Posterior vena cava (tissue), 2 donors: ENCODE measurements at regions not wholly inside any gene's neighbourhood (a gene's known extent, or its start where the extent isn't known, plus 50 kb on each side); places are given as distances from the start of the nearest gene placed in this dataset.
A peak's percentile ranks its signal among the peaks of the same experiment; 100 is the strongest.
"Not testable (repeated sequence)": the region's sequence is repeated elsewhere in the genome, so short reads cannot be mapped to it uniquely, and the experiment has no call there.

ENCODE experiments used
- DNase-seq: peaks from one replicate; pipeline ENCODE4 v3.0.0-alpha.2; 2020; ENCODE audit warnings: low spot score
- intact Hi-C, 2 donors: fragments of 100-400 bp; cut with DNase I; formaldehyde crosslinking; loops; one replicate each; pipeline versions ENCODE4 v1.14.1 to v1.14.2; 2022 to 2023
- donor health status: DM: yes; HTN: yes; CAD: no.
- donor health status: DM: yes; HTN: yes; CAD: no.

GRCh38 chr10:78220781-78221180, 187.1 kb downstream of the RPS24 start:
- DNase-seq, result no peak
- intact Hi-C loops, result no loop called here

GRCh38 chr10:78222096-78222790, 188.6 kb downstream of the RPS24 start:
- DNase-seq, result peak; percentile 74
- intact Hi-C loops, result no loop called here

GRCh38 chr10:78223088-78223487, 189.4 kb downstream of the RPS24 start:
- intact Hi-C loops, result no loop called here
- peak; percentile 35 for DNase-seq

- no peak for DNase-seq
- intact Hi-C loops, result no loop called here
Measured at GRCh38 chr10:78224602-78225001, 190.9 kb downstream of the RPS24 start.

- DNase-seq, result peak; percentile 59
- intact Hi-C loops, result no loop called here
Measured at GRCh38 chr10:78225594-78225993, 191.9 kb downstream of the RPS24 start.

GRCh38 chr10:78229489-78229888, 195.8 kb downstream of the RPS24 start:
- intact Hi-C loops, result no loop called here
- peak; percentile 37 for DNase-seq

- DNase-seq, result no peak
- intact Hi-C loops, result no loop called here
Measured at GRCh38 chr10:78229950-78230675, 196.4 kb downstream of the RPS24 start.

GRCh38 chr10:78231327-78231726, 197.7 kb downstream of the RPS24 start:
- intact Hi-C loops, result no loop called here
- no peak for DNase-seq

- DNase-seq, result peak; percentile 73
- intact Hi-C loops, result no loop called here
Measured at GRCh38 chr10:78231939-78232338, 198.3 kb downstream of the RPS24 start.

- intact Hi-C loops, result no loop called here
- DNase-seq, result peak; percentile 36
Measured at GRCh38 chr10:78236416-78237015, 202.9 kb downstream of the RPS24 start.

GRCh38 chr10:78237951-78238350, 204.3 kb downstream of the RPS24 start:
- DNase-seq, result peak; percentile 20
- intact Hi-C loops, result not testable (repeated sequence)

GRCh38 chr10:78247266-78247665, 213.6 kb downstream of the RPS24 start:
- no peak for DNase-seq
- intact Hi-C loops, result no loop called here

GRCh38 chr10:78247821-78248220, 214.2 kb downstream of the RPS24 start:
- intact Hi-C loops, result no loop called here
- DNase-seq, result no peak

GRCh38 chr10:78248651-78249464, 215.2 kb downstream of the RPS24 start:
- DNase-seq, result no peak
- intact Hi-C loops, result no loop called here

- intact Hi-C loops, result no loop called here
Measured at GRCh38 chr10:78249690-78250089, 216.0 kb downstream of the RPS24 start.

GRCh38 chr10:78250313-78251015, 216.8 kb downstream of the RPS24 start:
- intact Hi-C loops, result no loop called here
- DNase-seq, result no peak

More at GRCh38 chr10:78249690-78250089, 216.0 kb downstream of the RPS24 start:
- DNase-seq, result no peak

GRCh38 chr10:78251016-78251385, 217.3 kb downstream of the RPS24 start:
- intact Hi-C loops, result no loop called here
- DNase-seq, result no peak

- no peak for DNase-seq
- intact Hi-C loops, result no loop called here
Measured at GRCh38 chr10:78252286-78252685, 218.6 kb downstream of the RPS24 start.
